Erythroblast (primary cell): ENCODE measurements at regions not wholly inside any gene's neighbourhood (a gene's known extent, or its start where the extent isn't known, plus 50 kb on each side); places are given as distances from the start of the nearest gene placed in this dataset.

ENCODE experiments used
- GATA1 ChIP-seq: IDR thresholded peaks from 2 replicates; pipeline ENCODE4 v1.6.1; 2011; ENCODE audit warnings: low read depth, mild to moderate bottlenecking, control low read depth, low read length, moderate library complexity
- POLR2A ChIP-seq: IDR thresholded peaks from 2 replicates; pipeline ENCODE4 v1.6.1; 2011; ENCODE audit warnings: mild to moderate bottlenecking, low read length

DNA sequence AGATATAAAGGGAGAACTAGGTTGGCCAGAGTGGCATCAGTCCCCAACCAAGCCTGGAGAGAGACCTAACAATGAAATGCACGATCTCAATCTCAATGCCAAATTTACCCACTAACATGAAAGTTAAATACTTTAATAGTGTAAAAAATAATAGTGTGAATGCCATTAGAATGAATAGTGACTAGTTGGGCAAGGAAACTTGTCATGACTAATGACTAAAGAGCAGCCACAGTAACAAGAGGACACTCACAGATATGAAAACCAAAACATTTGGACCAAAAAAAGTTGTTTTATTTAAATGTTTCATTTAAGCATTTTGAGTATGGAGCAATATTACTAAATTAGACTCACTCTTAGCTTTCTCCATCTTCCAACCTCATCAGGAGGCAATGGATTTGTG, 1853.8 kb downstream of the EFNA5 start:
- TF ChIP-seq POLR2A (no peak), GATA1 (no peak)
